ENCODE measurements at regions not wholly inside any gene's neighbourhood (a gene's known extent, or its start where the extent isn't known, plus 50 kb on each side); places are given as distances from the start of the nearest gene placed in this dataset.
"Not testable (repeated sequence)": the region's sequence is repeated elsewhere in the genome, so short reads cannot be mapped to it uniquely, and the experiment has no call there.

DNA sequence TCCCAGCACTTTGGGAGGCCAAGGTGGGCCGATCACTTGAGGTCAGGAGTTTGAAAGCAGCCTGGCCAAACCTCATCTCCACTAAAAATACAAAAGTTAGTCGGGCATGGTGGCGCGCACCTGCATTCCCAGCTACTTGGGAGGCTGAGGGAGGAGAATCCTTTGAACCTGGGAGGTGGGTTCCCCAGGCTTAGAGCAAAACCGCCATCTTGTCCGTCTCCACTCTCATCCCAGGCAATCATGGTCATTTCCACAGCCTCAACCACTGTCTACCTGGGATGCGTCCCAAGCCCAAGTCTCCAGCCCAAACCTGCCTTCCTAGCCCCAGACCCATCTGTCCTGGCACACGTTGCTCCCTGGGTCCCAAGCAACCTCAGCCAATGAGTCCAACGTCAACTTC is 71.1 kb upstream of the CLEC6A start:
- not testable (repeated sequence) for TF ChIP-seq POLR2A, POLR2AphosphoS5 (IDR thresholded peaks at IDR 0.05)
- TF ChIP-seq, protein P1, sequence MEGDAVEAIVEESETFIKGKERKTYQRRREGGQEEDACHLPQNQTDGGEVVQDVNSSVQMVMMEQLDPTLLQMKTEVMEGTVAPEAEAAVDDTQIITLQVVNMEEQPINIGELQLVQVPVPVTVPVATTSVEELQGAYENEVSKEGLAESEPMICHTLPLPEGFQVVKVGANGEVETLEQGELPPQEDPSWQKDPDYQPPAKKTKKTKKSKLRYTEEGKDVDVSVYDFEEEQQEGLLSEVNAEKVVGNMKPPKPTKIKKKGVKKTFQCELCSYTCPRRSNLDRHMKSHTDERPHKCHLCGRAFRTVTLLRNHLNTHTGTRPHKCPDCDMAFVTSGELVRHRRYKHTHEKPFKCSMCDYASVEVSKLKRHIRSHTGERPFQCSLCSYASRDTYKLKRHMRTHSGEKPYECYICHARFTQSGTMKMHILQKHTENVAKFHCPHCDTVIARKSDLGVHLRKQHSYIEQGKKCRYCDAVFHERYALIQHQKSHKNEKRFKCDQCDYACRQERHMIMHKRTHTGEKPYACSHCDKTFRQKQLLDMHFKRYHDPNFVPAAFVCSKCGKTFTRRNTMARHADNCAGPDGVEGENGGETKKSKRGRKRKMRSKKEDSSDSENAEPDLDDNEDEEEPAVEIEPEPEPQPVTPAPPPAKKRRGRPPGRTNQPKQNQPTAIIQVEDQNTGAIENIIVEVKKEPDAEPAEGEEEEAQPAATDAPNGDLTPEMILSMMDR (IDR thresholded peaks at IDR 0.05) = not testable (repeated sequence)
